OCI-LY3 (cell line): ENCODE measurements at regions not wholly inside any gene's neighbourhood (a gene's known extent, or its start where the extent isn't known, plus 50 kb on each side); places are given as distances from the start of the nearest gene placed in this dataset.

Experiments used
- H2AFZ ChIP-seq: fragments of 200-600, 300-600 bp; shearing (Covaris generic); 2 replicates; pipeline ENCODE4 v1.6.0; 2014; ENCODE audit warnings: antibody characterized with exemption, low read depth, low read length
- H3K27ac ChIP-seq: fragments of 200-600, 300-600 bp; sonication (generic); 2 replicates; pipeline ENCODE4 v1.5.1; 2014; ENCODE audit warnings: mild to moderate bottlenecking, low read length, moderate library complexity, mixed read lengths
- H3K27me3 ChIP-seq: fragments of 200-600, 300-600 bp; sonication (generic); 2 replicates; pipeline ENCODE4 v1.6.1; 2014; ENCODE audit warnings: low read depth, low read length, mixed read lengths
- H3K36me3 ChIP-seq: fragments of 200-600, 300-600 bp; sonication (generic); replicated peaks from 2 replicates; pipeline ENCODE3; 2014; ENCODE audit warnings: low read depth, low read length, mixed read lengths
- H3K4me1 ChIP-seq: fragments of 300-600, 200-600 bp; sonication (generic); 2 replicates; pipeline ENCODE4 v1.6.1; 2014; ENCODE audit warnings: low read length, mixed read lengths
- H3K4me2 ChIP-seq: fragments of 200-600, 300-600 bp; sonication (generic); 2 replicates; pipeline ENCODE4 v1.6.1; 2014; ENCODE audit warnings: low read length, mixed read lengths
- H3K4me3 ChIP-seq: fragments of 300-600, 200-600 bp; sonication (generic); 2 replicates; pipeline ENCODE4 v1.5.1; 2014; ENCODE audit warnings: antibody characterized with exemption, mild to moderate bottlenecking, low read length, moderate library complexity
- H3K79me2 ChIP-seq: fragments of 300-600, 200-600 bp; shearing (Covaris generic); 2 replicates; pipeline ENCODE4 v1.6.1; 2014; ENCODE audit warnings: mild to moderate bottlenecking, low read length, mixed read lengths
- H3K9ac ChIP-seq: fragments of 300-600, 200-600 bp; shearing (Covaris generic); 2 replicates; pipeline ENCODE4 v1.6.0; 2014; ENCODE audit warnings: mild to moderate bottlenecking, low read length, moderate library complexity
- H3K9me3 ChIP-seq: fragments of 200-600, 300-600 bp; shearing (Covaris generic); 2 replicates; pipeline ENCODE4 v1.6.1; 2014; ENCODE audit warnings: low read length, mixed read lengths; ENCODE audit not compliant: insufficient read depth
- H4K20me1 ChIP-seq: fragments of 200-600, 300-600 bp; sonication (generic); 2 replicates; pipeline ENCODE4 v1.6.1; 2016; ENCODE audit warnings: low read length, mixed read lengths; ENCODE audit not compliant: insufficient read depth
- EZH2phosphoT487 ChIP-seq: fragments of 200-600 bp; shearing (Covaris generic); IDR thresholded peaks from 2 replicates; pipeline ENCODE4 v1.6.1; 2018; ENCODE audit warnings: antibody characterized with exemption, mixed run types, low read depth
- TF ChIP-seq, protein P1 (sequence below): fragments of 200-600, 300-600 bp; sonication (generic); IDR thresholded peaks from 2 replicates; pipeline ENCODE4 v1.5.1; 2014; ENCODE audit warnings: antibody characterized with exemption, low read length, low read depth

DNA sequence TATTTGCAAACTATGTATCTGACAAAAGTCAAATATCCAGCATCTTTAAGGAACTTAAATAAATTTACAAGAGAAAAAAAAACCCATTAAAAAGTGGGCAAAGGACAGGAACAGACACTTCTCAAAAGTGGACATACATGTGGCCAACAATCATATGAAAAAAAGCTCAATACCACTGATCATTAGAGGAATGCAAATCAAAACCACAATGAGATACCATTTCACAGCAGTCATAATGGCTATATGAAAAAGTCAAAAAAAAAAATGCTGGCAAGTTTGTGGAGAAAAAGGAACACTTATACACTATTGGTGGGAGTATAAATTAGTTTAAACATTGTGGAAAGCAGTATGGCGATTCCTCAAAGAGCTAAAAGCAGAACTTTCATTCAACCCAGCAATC is 130.3 kb upstream of the LHCGR start:
- Histone ChIP-seq H3K27me3 (peaks cover 3% of the 10 kb centered on the region; the same call in 1 of the 2 replicates), H3K4me1 (no peaks in the 10 kb centered on the region), H3K36me3 (no peaks in the 10 kb centered on the region), H3K27ac (no peak overlapping the region), H3K9ac (no peak overlapping the region), H3K4me3 (no peak overlapping the region), H4K20me1 (no peaks in the 10 kb centered on the region), H3K79me2 (no peaks in the 10 kb centered on the region), H2AFZ (no peak overlapping the region), H3K9me3 (no peaks in the 10 kb centered on the region), H3K4me2 (no peak overlapping the region)
- TF ChIP-seq EZH2phosphoT487 = no peak
- TF ChIP-seq, protein P1, sequence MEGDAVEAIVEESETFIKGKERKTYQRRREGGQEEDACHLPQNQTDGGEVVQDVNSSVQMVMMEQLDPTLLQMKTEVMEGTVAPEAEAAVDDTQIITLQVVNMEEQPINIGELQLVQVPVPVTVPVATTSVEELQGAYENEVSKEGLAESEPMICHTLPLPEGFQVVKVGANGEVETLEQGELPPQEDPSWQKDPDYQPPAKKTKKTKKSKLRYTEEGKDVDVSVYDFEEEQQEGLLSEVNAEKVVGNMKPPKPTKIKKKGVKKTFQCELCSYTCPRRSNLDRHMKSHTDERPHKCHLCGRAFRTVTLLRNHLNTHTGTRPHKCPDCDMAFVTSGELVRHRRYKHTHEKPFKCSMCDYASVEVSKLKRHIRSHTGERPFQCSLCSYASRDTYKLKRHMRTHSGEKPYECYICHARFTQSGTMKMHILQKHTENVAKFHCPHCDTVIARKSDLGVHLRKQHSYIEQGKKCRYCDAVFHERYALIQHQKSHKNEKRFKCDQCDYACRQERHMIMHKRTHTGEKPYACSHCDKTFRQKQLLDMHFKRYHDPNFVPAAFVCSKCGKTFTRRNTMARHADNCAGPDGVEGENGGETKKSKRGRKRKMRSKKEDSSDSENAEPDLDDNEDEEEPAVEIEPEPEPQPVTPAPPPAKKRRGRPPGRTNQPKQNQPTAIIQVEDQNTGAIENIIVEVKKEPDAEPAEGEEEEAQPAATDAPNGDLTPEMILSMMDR = no peak

DNA sequence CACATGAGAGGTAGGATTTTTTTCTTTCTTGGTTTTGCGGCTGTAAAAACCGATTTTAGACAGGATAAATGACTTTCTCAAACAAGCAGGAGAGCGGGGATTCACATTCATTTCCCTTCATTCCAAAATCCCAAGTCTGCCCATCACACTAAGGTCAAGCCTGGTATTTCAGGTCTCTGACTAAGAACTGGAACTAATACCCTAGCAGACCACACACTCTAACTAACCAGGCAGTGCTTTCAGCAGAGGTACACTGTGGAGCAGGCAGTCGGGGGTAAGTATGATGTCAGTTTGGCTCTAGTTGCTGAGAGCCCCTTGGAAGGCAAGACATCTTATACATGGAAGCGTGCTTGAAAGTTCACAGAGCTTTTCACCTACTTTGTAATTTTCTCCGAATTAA is 128.1 kb upstream of the LHCGR start:
- Histone ChIP-seq H2AFZ (no peak overlapping the region), H3K4me3 (no peak overlapping the region), H3K27ac (no peak overlapping the region), H4K20me1 (no peaks in the 10 kb centered on the region), H3K9ac (no peak overlapping the region), H3K4me1 (no peaks in the 10 kb centered on the region), H3K27me3 (peaks cover 9% of the 10 kb centered on the region; the same call in 1 of the 2 replicates), H3K79me2 (no peaks in the 10 kb centered on the region), H3K9me3 (no peaks in the 10 kb centered on the region), H3K36me3 (no peaks in the 10 kb centered on the region), H3K4me2 (no peak overlapping the region)
- TF ChIP-seq, protein P1 = no peak
- no peak for TF ChIP-seq EZH2phosphoT487

DNA sequence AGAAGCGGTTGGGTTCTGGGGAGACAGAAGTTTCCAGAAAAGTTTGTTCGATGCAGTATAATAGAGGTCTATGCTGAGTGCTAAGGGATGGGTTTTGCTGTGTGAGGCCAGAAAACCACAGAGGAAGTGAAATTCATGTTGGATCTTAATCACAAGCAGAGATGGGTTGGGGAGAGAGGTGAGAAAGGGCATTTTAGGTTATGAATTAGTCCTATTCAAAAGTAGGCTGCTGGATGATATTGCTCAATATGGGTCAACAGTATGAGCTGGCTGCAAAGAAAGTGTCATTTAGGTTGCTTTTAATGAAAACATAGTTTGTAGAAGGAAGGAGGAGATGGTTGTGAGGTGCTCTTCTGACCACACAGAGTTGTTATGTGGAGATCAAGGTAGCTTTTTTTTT is 118.8 kb upstream of the LHCGR start:
- Histone ChIP-seq H3K27ac (no peak overlapping the region), H2AFZ (no peak overlapping the region), H3K4me2 (no peak overlapping the region), H3K4me1 (peaks cover 7% of the 10 kb centered on the region; the same call in 1 of the 2 replicates), H3K9ac (no peak overlapping the region), H3K9me3 (no peaks in the 10 kb centered on the region), H4K20me1 (no peaks in the 10 kb centered on the region), H3K27me3 (peaks cover 13% of the 10 kb centered on the region; the same call in 1 of the 2 replicates), H3K79me2 (no peaks in the 10 kb centered on the region), H3K36me3 (no peaks in the 10 kb centered on the region), H3K4me3 (no peak overlapping the region)
- TF ChIP-seq, protein P1 = no peak
- TF ChIP-seq EZH2phosphoT487 = no peak

DNA sequence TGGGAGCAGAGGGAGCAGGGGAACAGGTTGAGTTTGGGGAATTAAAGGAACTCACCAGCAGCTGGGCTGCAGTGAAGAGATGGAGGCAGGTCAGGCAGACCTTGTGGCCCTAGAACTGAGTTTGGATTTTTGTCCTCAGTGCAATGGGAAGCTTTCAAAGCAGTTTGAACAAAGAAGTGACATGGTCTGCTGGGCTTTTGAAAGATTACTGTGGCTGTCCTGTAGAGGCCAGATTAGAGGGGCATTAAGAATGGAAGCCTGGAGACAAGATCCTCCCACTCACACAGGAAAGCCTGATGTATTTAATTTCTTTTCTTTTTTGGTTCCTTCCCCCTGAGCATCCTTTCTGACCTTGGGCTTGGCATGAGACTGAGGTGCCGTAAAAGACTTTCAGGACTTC is 118.1 kb upstream of the LHCGR start:
- Histone ChIP-seq H3K4me3 (no peak overlapping the region), H3K36me3 (no peaks in the 10 kb centered on the region), H3K4me2 (no peak overlapping the region), H3K9ac (no peak overlapping the region), H3K27me3 (peaks cover 13% of the 10 kb centered on the region; the same call in 1 of the 2 replicates), H3K27ac (no peak overlapping the region), H2AFZ (no peak overlapping the region), H3K79me2 (no peaks in the 10 kb centered on the region), H4K20me1 (no peaks in the 10 kb centered on the region), H3K4me1 (peaks cover 7% of the 10 kb centered on the region; the same call in 1 of the 2 replicates), H3K9me3 (no peaks in the 10 kb centered on the region)
- TF ChIP-seq, protein P1 = no peak
- no peak for TF ChIP-seq EZH2phosphoT487
